Urinary bladder (tissue), 3 donors: ENCODE measurements at regions not wholly inside any gene's neighbourhood (a gene's known extent, or its start where the extent isn't known, plus 50 kb on each side); places are given as distances from the start of the nearest gene placed in this dataset.
"Not testable (repeated sequence)": the region's sequence is repeated elsewhere in the genome, so short reads cannot be mapped to it uniquely, and the experiment has no call there.

Source experiments
- DNase-seq: peaks from one replicate; pipeline ENCODE4 v3.0.0-alpha.2; 2015; ENCODE audit errors: extremely low spot score
- H3K27ac ChIP-seq: one replicate; pipeline ENCODE4 v1.5.1; 2013; ENCODE audit warnings: low read depth, mild to moderate bottlenecking, moderate library complexity
- H3K36me3 ChIP-seq: one replicate; pipeline ENCODE4 v1.6.1; 2013; ENCODE audit warnings: mild to moderate bottlenecking, moderate library complexity; ENCODE audit not compliant: insufficient read depth
- H3K4me1 ChIP-seq: one replicate; pipeline ENCODE4 v1.6.1; 2013; ENCODE audit warnings: mild to moderate bottlenecking, moderate library complexity; ENCODE audit not compliant: insufficient read depth
- H3K4me3 ChIP-seq: one replicate; pipeline ENCODE4 v1.5.1; 2013; ENCODE audit warnings: low read depth, low read length
- WGBS: extraction: QIAGEN DNeasy Blood & Tissue Kit; methylation state at CpG from one replicate; pipeline ENCODE4 v1.1.7; 2013; 5-methylcytosine and 5-hydroxymethylcytosine counted together
- donor health status: healthy with polysubstance abuse.
- donor health status: healthy.

DNA sequence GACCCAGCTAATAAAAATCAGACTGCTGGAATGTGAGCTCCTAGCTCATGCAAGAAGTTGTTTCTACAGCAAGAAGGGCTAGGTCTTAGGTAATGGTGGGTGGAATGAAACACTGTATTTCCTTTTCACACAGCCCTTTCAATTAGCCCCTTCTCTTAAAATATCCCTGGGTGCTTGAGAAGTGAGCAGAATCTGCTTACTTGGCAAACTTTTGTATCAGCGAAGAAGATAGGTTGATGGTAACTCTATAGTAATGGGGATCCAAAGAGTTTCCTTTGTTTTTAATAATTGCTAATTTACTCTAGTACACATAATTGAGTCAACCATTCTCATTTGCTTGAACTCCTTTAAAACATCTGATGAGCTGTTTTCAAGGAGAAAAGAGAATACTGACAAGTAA lies 100.6 kb upstream of the FSCB start:
- WGBS = 96% methylated on average over 1 of the region's 1 CpG
- Histone ChIP-seq H3K4me1 (no peaks in the 10 kb centered on the region), H3K27ac (no peak overlapping the region), H3K36me3 (no peaks in the 10 kb centered on the region), H3K4me3 (no peak overlapping the region)
- no peak for DNase-seq

DNA sequence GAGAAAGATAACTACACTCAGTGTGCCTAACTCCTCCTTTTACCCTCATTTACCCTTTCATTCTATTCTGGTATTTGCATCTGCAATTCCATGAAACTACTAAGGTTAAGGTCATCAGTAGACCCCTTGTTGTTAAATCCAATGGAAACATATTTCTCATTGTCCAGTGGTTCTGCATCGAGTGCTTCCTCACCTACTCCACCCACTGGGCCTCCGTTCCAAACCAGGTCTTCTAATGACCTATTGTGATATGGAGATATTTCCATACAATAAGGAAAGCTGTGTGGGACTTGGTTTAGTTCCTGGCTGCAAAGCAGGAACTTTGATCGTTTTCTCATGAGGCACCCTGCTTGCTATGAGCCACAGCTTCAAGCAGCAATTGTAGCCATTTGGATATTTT lies 99.5 kb upstream of the FSCB start:
- WGBS = 86% methylated on average over 3 of the region's 3 CpGs
- no peak overlapping the region for H3K4me3 ChIP-seq
- H3K27ac ChIP-seq = no peak overlapping the region
- H3K4me1 ChIP-seq = no peaks in the 10 kb centered on the region
- H3K36me3 ChIP-seq = no peaks in the 10 kb centered on the region
- DNase-seq = no peak

DNA sequence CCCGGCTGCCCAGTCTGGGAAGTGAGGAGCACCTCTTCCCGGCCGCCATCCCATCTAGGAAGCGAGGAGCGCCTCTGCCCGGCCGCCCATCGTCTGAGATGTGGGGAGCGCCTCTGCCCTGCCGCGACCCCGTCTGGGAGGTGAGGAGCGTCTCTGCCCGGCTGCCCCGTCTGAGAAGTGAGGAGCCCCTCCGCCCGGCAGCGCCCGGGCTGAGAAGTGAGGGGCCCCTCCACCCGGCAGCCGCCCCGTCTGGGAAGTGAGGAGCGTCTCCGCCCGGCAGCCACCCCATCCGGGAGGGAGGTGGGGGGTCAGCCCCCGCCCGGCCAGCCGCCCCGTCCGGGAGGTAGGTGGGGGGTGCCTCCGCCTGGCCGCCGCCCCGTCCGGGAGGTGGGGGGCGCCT lies 94.2 kb upstream of the FSCB start:
- not testable (repeated sequence) for DNase-seq, H3K4me1 ChIP-seq, H3K36me3 ChIP-seq, H3K27ac ChIP-seq, H3K4me3 ChIP-seq
- WGBS = 96% methylated on average over 37 of the region's 37 CpGs

DNA sequence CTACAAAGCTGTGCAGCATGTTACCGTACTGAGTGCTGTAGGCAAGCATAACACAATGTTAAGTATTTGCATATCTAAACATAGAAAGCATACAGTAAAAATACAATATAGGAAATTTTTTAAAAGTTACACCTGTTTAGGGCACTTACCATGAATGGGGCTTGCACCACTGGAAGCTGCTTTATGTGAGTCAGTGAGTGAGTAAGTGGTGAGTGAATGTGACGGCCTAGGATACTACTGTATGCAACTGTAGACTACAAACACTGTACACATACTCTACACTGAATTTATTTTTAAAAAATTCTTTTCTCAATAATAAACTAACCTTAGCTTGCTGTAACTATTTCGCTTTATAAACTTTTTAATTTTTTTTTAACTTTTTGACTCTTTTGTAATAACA lies 82.1 kb upstream of the FSCB start:
- no peaks in the 10 kb centered on the region for H3K36me3 ChIP-seq
- H3K4me3 ChIP-seq = no peak overlapping the region
- no peak for DNase-seq
- 93% methylated on average over 3 of the region's 3 CpGs for WGBS
- no peaks in the 10 kb centered on the region for H3K4me1 ChIP-seq
- H3K27ac ChIP-seq = no peak overlapping the region

DNA sequence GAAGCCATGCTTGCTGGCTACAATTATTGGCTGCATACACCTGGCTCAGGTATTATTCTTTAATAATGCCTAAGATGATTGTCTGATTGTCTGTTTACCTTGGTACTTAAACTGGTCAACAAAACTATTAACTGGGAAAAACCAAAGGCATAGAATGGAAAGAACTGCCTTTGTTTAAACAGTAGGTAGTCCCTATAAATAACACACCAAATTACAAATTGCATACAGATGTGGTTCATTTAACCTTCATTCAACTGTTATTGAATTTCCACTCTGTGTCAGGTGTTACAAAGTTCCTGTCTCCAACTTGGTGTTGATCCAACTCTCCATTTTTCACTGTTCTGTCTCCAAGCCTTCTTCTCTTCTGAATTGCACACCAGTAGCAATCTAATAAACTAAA lies 79.8 kb upstream of the FSCB start:
- no peaks in the 10 kb centered on the region for H3K36me3 ChIP-seq
- no peak overlapping the region for H3K27ac ChIP-seq
- no peak for DNase-seq
- no peak overlapping the region for H3K4me3 ChIP-seq
- H3K4me1 ChIP-seq = no peaks in the 10 kb centered on the region

DNA sequence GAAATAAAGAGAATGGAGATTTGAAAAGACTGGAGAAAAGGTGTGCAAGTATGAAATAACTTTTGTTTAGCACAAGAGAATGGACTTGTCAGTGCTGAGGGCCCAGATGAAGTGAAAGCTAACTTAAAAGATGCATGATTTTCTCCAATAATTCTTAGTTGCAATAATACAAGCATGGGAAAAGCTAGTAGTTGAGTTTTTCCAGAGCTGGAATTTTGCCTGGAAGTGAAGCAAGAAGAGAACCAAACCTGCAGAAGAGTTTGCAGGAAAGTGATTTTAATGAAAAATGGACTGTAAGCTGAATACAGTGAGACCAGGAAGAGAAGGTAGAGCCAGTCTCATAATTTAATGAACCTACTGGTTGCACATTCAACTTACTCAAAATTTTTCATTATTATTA lies 69.3 kb upstream of the FSCB start:
- Histone ChIP-seq H3K27ac (no peak overlapping the region), H3K36me3 (no peaks in the 10 kb centered on the region), H3K4me1 (no peaks in the 10 kb centered on the region), H3K4me3 (no peak overlapping the region)
- no peak for DNase-seq

DNA sequence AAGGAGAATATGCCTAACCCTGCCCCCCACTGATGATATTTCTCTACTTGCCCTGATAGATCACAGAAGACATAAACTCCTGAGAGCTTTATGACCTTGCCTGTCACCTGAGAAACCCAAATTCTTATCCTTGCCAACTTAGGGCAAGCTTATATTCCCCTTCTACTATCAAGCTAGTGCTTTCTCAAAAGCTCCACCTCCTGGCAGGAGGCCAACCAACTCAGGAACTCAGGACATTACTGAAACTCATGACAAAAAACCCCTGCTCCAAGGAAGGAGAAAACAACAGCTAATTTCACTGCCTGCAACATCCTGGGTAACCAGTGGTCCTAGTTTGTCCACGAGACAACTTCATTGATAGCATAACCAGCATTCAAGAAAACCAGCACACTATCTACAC lies 60.9 kb upstream of the FSCB start:
- Histone ChIP-seq H3K27ac (no peak overlapping the region), H3K4me3 (no peak overlapping the region), H3K36me3 (no peaks in the 10 kb centered on the region), H3K4me1 (no peaks in the 10 kb centered on the region)
- WGBS = 90% methylated on average over 1 of the region's 1 CpG
- DNase-seq = no peak

DNA sequence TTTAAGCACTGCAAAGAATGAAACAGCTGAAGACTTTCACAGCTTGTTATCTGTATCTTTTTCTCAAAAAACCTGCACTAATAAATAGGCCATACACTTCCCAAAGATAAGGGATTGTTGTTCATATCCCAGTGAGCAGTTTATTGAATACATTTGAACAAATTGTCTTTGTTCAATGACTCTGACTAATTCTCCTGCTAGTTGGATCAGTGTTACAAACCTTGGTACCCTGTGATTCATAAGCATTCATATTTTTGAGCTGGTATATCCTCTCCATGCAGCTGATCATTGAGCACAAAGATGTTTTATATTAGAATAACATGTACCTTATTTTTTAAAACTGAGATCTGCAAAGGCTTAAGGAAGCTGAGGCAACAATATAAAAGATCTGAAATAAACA lies 58.9 kb upstream of the FSCB start:
- no peak overlapping the region for H3K27ac ChIP-seq

DNA sequence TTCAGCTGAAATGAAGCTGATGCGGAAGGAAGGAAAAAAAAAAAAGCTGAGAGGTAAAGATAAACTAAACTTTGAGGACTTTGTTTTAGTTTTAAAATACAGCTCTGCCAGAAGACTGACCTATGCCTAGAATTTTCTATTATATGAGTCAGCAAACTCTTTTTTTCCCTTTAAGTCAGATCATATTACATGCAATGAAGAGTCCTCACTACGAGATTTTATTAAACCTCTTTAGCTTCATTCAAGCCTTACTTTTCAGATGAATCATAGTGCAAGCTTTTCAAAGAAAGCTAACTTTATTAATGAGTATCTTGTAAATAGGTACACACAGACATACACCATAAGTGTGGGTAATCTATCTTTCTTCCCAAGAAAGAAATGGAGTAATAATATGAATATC lies 57.8 kb upstream of the FSCB start:
- Histone ChIP-seq H3K4me1 (no peaks in the 10 kb centered on the region), H3K36me3 (no peaks in the 10 kb centered on the region), H3K27ac (no peak overlapping the region), H3K4me3 (no peak overlapping the region)
- 49% methylated on average over 2 of the region's 2 CpGs for WGBS
- no peak for DNase-seq

More for the DNA sequence above, 58.9 kb upstream of the FSCB start:
- no peak for DNase-seq
- no peaks in the 10 kb centered on the region for H3K36me3 ChIP-seq
- no peaks in the 10 kb centered on the region for H3K4me1 ChIP-seq
- H3K4me3 ChIP-seq = no peak overlapping the region
